T-helper 22 cell (primary cell): ENCODE measurements at regions not wholly inside any gene's neighbourhood (a gene's known extent, or its start where the extent isn't known, plus 50 kb on each side); places are given as distances from the start of the nearest gene placed in this dataset.
"Not testable (repeated sequence)": the region's sequence is repeated elsewhere in the genome, so short reads cannot be mapped to it uniquely, and the experiment has no call there.

Experiments used
- DNase-seq: peaks from one replicate; pipeline ENCODE4 v3.0.0-alpha.2; 2020; ENCODE audit warnings: low read depth

DNA sequence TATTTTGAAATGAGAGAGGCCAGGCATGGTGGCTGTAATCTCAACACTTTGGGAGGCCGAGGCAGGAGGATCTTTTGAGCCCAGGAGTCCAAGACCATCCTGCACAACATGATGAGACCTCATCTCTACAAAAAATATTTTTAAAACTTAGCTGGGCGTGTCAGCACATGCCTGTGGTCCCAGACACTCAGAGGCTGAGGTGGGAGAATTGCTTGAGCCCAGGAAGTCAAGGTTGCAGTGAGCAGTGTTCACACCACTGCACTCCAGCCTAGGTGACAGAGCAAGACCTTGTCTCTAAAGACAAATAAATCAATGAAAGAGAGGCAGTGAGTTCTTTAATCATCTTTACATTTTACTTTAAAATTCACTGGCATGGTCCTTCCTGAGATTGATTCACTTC lies 124.5 kb downstream of the DUSP6 start:
- no peak for DNase-seq

- DNase-seq: no peak
Observed at GRCh38 chr12:89225808-89226411, 126.4 kb downstream of the DUSP6 start.

GRCh38 chr12:89225401-89225800 lies 126.9 kb downstream of the DUSP6 start:
- DNase-seq: peak; percentile 54

DNA sequence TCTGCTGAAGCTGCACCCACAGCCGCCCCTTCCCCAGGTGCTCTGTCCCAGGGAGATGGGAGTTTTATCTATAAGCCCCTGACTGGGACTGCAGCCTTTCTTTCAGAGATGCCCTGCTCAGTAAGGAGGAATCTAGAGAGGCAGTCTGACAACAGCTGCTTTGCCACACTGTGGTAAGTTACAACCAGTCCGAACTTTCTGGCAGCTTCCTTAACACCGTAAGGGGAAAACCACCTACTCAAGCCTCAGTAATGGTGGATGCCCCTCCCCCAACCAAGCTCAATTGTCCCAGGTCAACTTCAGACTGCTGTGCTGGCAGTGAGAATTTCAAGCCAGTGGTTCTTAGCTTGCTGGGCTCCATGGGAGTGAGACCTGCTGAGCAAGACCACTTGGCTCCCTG lies 129.7 kb downstream of the DUSP6 start:
- DNase-seq: not testable (repeated sequence)

- no peak for DNase-seq
Observed at GRCh38 chr12:89217472-89217871, 134.8 kb downstream of the DUSP6 start.

DNA sequence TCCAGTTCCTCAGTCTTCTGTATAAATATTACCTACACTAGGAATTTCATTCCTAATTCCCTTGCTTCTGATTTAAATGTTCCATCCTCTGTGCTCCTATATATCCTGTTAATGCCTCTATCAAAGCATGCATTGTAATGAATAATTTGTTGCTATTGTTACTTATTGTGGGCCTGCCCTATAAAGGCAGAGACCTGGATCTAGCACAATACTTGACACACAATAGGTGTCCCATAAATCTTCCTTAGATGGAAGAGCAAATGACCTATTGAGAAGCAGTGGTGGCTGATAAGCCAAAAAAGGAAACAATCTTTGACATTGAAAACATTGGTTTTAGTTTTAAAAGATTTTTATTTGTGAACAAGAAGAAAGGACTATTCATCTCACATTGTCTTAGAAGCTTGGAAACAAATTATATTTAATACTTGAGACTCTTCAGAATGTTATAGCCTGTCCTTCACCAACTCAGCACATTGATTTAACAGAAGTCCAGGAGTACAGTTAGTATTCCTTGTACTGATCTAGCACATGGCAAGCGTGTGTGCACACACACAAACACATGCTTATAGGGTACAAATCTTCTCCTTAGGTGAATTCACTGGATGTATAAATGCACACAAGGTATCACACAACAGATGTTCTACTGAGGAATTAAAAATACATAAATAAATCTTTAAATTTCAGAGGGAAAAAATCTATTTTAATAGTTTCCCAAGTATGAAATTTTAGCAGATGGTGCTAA lies 135.9 kb downstream of the DUSP6 start:
- DNase-seq: no peak

GRCh38 chr12:89215196-89215595 lies 137.1 kb downstream of the DUSP6 start:
- DNase-seq: no peak

- DNase-seq: no peak
Observed at GRCh38 chr12:89213747-89214146, 138.6 kb downstream of the DUSP6 start.

- DNase-seq: no peak
Observed at GRCh38 chr12:89213139-89213538, 139.2 kb downstream of the DUSP6 start.

GRCh38 chr12:89212339-89212771 lies 139.9 kb downstream of the DUSP6 start:
- no peak for DNase-seq

DNA sequence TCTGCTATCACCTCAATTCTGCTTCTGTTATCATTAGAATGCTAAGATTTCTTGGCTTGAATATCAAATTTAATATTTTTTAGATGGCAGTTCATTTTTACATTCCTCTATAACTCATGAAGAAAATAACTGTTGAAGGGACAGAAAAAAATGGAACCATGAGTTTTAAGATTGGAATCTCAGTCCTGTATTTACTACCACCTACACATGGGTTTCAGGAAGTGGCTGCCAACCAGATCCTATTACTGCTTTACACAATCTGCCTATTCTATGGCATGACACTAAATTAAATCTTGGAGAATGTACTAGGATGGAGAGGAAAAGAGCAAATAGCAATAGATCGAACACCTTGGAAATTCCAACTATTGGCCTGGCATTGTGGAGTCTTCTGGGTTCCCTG lies 140.8 kb downstream of the DUSP6 start:
- DNase-seq: no peak

- DNase-seq: no peak
Observed at GRCh38 chr12:89210277-89210676, 142.0 kb downstream of the DUSP6 start.

GRCh38 chr12:89208661-89209096 lies 143.6 kb downstream of the DUSP6 start:
- DNase-seq: no peak

DNA sequence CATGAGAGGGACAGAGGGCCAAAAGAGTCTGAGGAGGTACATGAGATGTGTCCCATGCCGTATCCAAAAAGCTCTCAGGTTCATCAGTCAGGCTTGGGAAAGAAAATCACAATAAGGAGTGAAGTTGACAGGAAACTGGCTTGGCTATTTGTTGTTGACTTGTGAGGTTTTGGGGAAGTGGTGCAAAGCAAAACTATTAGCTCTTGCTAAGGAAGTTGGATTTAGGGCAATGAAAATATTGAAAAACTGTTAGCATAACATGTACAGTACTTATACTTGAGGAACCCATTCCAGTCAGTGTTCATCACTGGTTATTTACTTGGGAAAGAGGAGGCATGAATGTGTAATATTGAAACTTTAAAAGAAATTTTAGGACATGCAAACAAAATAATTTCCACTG lies 145.9 kb downstream of the DUSP6 start:
- no peak for DNase-seq

- no peak for DNase-seq
Observed at GRCh38 chr12:89205517-89205916, 146.8 kb downstream of the DUSP6 start.

DNA sequence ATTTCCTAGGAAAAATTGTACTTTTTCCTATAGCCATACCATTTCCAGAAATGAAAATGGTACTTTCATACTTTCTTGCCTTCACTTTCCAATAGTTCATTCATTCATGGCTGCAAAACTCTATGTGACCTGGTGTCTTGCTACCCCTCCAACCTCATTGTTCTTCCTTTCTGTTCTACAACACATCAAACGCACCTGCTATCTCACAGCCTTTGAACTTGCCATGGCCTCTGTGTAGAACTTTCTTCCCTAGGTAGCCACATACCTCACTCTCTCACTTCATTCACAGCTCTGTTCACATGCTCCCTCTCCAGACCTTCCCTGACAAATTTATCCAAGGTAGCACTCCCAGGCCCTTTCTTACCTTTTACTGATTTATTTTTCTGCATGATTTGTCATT lies 149.2 kb downstream of the DUSP6 start:
- DNase-seq: no peak

DNA sequence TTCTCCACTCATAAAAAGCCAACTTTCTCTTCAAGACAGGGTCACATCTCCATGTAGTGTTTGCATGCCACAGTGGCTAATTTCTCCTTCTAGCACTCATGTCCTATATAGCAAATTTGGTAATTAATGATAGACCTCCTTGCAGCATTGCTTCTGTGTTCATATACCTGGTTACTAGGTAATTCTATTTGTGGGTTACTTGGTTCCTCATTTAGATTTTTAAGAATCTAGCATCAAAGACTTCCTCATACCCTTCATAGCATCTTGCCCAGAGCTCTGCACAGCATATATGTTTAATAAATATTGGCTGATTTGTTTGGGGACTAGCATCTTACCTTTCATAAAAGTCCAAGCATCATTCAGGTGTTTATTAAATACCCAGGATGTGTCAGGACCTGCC lies 152.1 kb downstream of the DUSP6 start:
- no peak for DNase-seq

- no peak for DNase-seq
Observed at GRCh38 chr12:89195470-89195869, 156.8 kb downstream of the DUSP6 start.

DNA sequence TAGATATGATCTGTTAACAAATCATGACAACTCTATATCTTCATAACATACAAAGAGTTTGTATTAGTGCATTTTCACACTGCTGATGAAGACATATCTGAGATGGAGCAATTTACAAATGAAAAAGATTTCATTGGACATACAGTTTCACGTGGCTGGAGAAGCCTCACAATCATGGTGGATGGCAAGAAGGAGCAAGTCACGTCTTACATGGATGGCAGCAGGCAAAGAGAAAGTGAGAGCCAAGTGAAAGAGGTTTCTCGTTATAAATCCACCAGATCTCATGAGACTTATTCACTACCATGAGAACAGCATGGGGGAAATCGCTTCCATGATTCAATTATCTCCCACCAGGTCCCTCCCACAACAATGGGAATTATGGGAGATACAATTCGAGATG lies 157.6 kb downstream of the DUSP6 start:
- no peak for DNase-seq

DNA sequence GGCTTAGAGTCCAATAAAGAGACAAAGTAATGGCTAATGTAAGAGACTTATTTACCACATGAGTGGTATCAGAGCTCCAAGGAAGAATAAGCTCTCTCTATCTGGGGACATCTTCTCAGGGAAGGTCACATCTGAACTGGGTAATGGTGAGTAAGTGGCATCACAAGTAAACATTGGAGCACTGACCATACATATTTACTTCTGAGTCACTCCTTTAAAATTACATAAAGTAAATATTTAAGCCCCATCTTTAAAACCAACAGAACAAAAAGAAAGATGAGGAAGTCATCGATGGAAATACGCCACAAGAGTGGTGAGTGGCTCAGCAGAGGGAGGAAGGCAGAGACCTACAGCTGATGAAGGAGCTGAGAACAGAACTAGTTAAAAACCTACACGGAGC lies 159.9 kb downstream of the DUSP6 start:
- no peak for DNase-seq

- DNase-seq: not testable (repeated sequence)
Observed at GRCh38 chr12:89191597-89191996, 160.7 kb downstream of the DUSP6 start.

- no peak for DNase-seq
Observed at GRCh38 chr12:89189448-89189847, 162.9 kb downstream of the DUSP6 start.

DNA sequence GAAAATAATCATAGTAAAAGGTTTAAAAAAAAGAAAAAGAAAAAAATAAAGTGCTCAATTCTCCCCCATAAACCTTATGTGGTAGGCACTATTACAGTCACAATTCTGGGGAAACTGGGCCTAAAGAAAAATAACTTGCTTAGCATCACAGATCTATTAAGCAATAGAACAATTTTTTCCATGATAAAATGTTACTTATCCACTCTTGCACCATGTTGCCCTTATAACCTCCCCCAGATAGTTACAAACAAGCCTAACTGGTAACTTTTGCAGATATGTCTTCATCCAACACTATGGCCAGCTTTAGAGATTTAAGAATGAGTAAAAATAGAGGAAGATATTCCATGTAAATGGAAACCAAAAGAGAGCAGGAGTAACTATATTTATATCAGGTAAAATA lies 164.8 kb downstream of the DUSP6 start:
- no peak for DNase-seq

DNA sequence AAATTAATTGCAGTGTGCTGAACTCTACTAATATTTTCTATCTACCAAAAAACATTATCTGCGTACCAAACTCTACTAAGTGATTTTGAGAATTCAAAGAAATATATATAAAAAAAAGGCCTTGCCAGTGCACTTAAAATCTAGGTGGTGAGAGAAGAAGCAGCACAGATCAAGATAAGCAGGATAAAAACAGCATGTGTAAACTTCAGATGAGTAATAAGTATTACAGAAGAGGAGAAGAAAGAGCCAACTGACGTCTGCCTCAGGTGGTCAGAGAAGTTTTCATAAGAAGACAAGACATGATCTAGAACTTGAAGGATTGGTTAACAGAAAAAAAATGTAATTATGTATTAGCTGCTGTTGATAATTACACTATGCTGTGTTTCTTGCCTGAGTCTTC lies 166.4 kb downstream of the DUSP6 start:
- no peak for DNase-seq
